K562 (cell line): ENCODE measurements at regions not wholly inside any gene's neighbourhood (a gene's known extent, or its start where the extent isn't known, plus 50 kb on each side); places are given as distances from the start of the nearest gene placed in this dataset.

Experiments used
- ATAC-seq: fragments of 200-7000 bp; cut with Tn5 transposase; 3 replicates; pipeline ENCODE4 v1.9.1; 2020; ENCODE audit warnings: moderate library complexity
- BruUV-seq: library from RNA; stranded (reverse); fragments of 400-500 nt; replicated peaks from 2 replicates; lab custom pipeline; 2021; lab: Mats Ljungman, UMichigan
- CTCF ChIA-PET: fragments of 300-600 bp; formaldehyde crosslinking; extraction: SDS; loops from one replicate; lab custom pipeline; 2021; ENCODE audit warnings: low intra/inter-chr PET ratio; lab: Yijun Ruan, JAX
- POLR2A ChIA-PET: fragments of 300-600, 350-650 bp; sonication (Branson Sonifier 250); formaldehyde crosslinking; extraction: SDS; loops from one replicate; lab custom pipeline; 2021; ENCODE audit warnings: antibody characterized with exemption, inconsistent platforms; lab: Yijun Ruan, JAX
- DNase-seq, 4 experiments: peaks; one replicate each; pipeline versions ENCODE4 v3.0.0 to v3.0.0-alpha.2; 2011 to 2018; ENCODE audit warnings: low spot score in 3 of 4, mixed read lengths in 3 of 4; ENCODE audit errors: extremely low read depth in 1 of 4
- FAIRE-seq: peaks from 2 replicates; lab custom pipeline; 2011; peaks lifted over from hg19 to GRCh38; lab: Jason Lieb, UNC
- H2AFZ ChIP-seq: 2 replicates; pipeline ENCODE4 v1.6.0; 2011; ENCODE audit warnings: low read depth, low read length, control low read depth, inconsistent platforms
- H3K27ac ChIP-seq: fragments of 200-600 bp; 3 replicates; pipeline ENCODE4 v1.8.0; 2011; ENCODE audit warnings: low read depth, mild to moderate bottlenecking, control low read depth, inconsistent platforms, low read length, moderate library complexity, mixed read lengths; ENCODE audit errors: extremely low read depth
- H3K27me3 ChIP-seq, 2 experiments: fragments of 300-600 bp in 1 of 2; 2 replicates in 1 of 2; 3 replicates in 1 of 2; pipeline versions ENCODE4 v1.6.0 to v1.8.0; 2011; ENCODE audit warnings: inconsistent platforms in 2 of 2, low read length in 2 of 2, mild to moderate bottlenecking in 1 of 2, mixed read lengths in 1 of 2, moderate library complexity in 1 of 2; ENCODE audit not compliant: control insufficient read depth in 2 of 2, insufficient read depth in 2 of 2
- H3K36me3 ChIP-seq: fragments of 300-600 bp; 3 replicates; pipeline ENCODE4 v1.8.0; 2011; ENCODE audit warnings: mild to moderate bottlenecking, low read length, inconsistent platforms; ENCODE audit not compliant: control insufficient read depth, insufficient read depth
- H3K4me1 ChIP-seq, 2 experiments: fragments of 200-600 bp in 1 of 2; replicated peaks in 1 of 2; 2 replicates in 1 of 2; 3 replicates in 1 of 2; pipeline versions ENCODE4 v1.5.1 to v1.8.0; 2011; ENCODE audit warnings: inconsistent platforms in 2 of 2, low read length in 2 of 2, mild to moderate bottlenecking in 1 of 2, mixed read lengths in 1 of 2, moderate library complexity in 1 of 2; ENCODE audit not compliant: control insufficient read depth in 2 of 2, insufficient read depth in 2 of 2
- H3K4me2 ChIP-seq: 2 replicates; pipeline ENCODE4 v1.6.1; 2011; ENCODE audit warnings: low read length, control low read depth, inconsistent platforms, mixed read lengths; ENCODE audit not compliant: insufficient read depth
- H3K4me3 ChIP-seq: fragments of 200-600 bp; sonication (generic), shearing (Covaris generic); 2 replicates; pipeline ENCODE4 v1.5.1; 2016; ENCODE audit warnings: control low read depth, inconsistent platforms
- H3K79me2 ChIP-seq: fragments of 200-600 bp; 3 replicates; pipeline ENCODE4 v1.8.0; 2011; ENCODE audit warnings: low read length, inconsistent platforms; ENCODE audit not compliant: control insufficient read depth, insufficient read depth
- H3K9ac ChIP-seq, 2 experiments: 2 replicates each; pipeline versions ENCODE4 v1.6.0 to v1.6.1; 2011; ENCODE audit warnings: low read depth in 2 of 2, low read length in 2 of 2, control low read depth in 1 of 2, inconsistent platforms in 1 of 2, mild to moderate bottlenecking in 1 of 2, mixed read lengths in 1 of 2; ENCODE audit not compliant: insufficient read depth in 1 of 2
- H3K9me1 ChIP-seq: one replicate; pipeline ENCODE4 v1.6.0; 2011; ENCODE audit warnings: inconsistent platforms, mild to moderate bottlenecking, low read length, moderate library complexity; ENCODE audit not compliant: control insufficient read depth, insufficient read depth
- H3K9me3 ChIP-seq: replicated peaks from 2 replicates; pipeline ENCODE4 v1.5.1; 2011; ENCODE audit warnings: low read depth, low read length, inconsistent platforms; ENCODE audit not compliant: control insufficient read depth, insufficient read depth
- H4K20me1 ChIP-seq: replicated peaks from 2 replicates; pipeline ENCODE4 v1.6.1; 2011; ENCODE audit warnings: low read length, inconsistent platforms, mixed read lengths; ENCODE audit not compliant: control insufficient read depth, insufficient read depth
- CHD2 ChIP-seq: IDR thresholded peaks from 2 replicates; pipeline ENCODE4 v1.6.1; 2011; ENCODE audit warnings: low read depth, low read length
- CXXC5 ChIP-seq: fragments of 250-450 bp; sonication (Bioruptor Pico); IDR thresholded peaks from 2 replicates; pipeline ENCODE4 v1.8.0; 2022; ENCODE audit warnings: inconsistent platforms, mild to moderate bottlenecking, moderate library complexity
- DLX4 ChIP-seq: fragments of 250-450 bp; sonication (Bioruptor Pico); IDR thresholded peaks from 2 replicates; pipeline ENCODE4 v1.6.1; 2021; ENCODE audit warnings: mild to moderate bottlenecking
- GABPB2 ChIP-seq: fragments of 250-450 bp; sonication (Bioruptor Pico); conservative IDR thresholded peaks from 2 replicates; pipeline ENCODE4 v1.5.1; 2021; ENCODE audit warnings: mild to moderate bottlenecking
- MAFK ChIP-seq: IDR thresholded peaks from 2 replicates; pipeline ENCODE4 v1.6.1; 2011; ENCODE audit warnings: low read length, improper control_type of control experiment
- PHF8 ChIP-seq: fragments of 200-600 bp; sonication (generic); IDR thresholded peaks from 2 replicates; pipeline ENCODE4 v1.6.1; 2012; ENCODE audit warnings: mixed run types, mild to moderate bottlenecking, inconsistent platforms, low read length, moderate library complexity, borderline replicate concordance
- RFX7 ChIP-seq: fragments of 250-450 bp; sonication (Bioruptor Pico); IDR thresholded peaks from 2 replicates; pipeline ENCODE4 v1.5.1; 2021; ENCODE audit warnings: mild to moderate bottlenecking
- SMARCC2 ChIP-seq: fragments of 450-650 bp; IDR thresholded peaks from 2 replicates; pipeline ENCODE4 v1.6.1; 2017; ENCODE audit warnings: antibody characterized with exemption, moderate library complexity, mild to moderate bottlenecking, low read depth
- TAL1 ChIP-seq: fragments of 450-650 bp; IDR thresholded peaks from 2 replicates; pipeline ENCODE4 v1.6.1; 2016; ENCODE audit warnings: mild to moderate bottlenecking
- TOE1 ChIP-seq, 2 experiments: fragments of 450-650 bp in 1 of 2; sonication (generic) in 1 of 2; formaldehyde crosslinking in 1 of 2; IDR thresholded peaks; 2 replicates each; pipeline versions ENCODE4 v1.7.1 to v1.8.0; 2016 to 2022; ENCODE audit warnings: borderline replicate concordance in 2 of 2, mild to moderate bottlenecking in 2 of 2, antibody characterized with exemption in 1 of 2, inconsistent platforms in 1 of 2, low read depth in 1 of 2, missing genetic modification reagents in 1 of 2, moderate library complexity in 1 of 2
- ZZZ3 ChIP-seq: fragments of 450-650 bp; IDR thresholded peaks from 2 replicates; pipeline ENCODE4 v1.6.1; 2016; ENCODE audit warnings: antibody characterized with exemption, mild to moderate bottlenecking, moderate library complexity
- WGBS: fragments of 100-300 bp; shearing (Covaris generic); methylation state at CpG from one replicate; pipeline ENCODE4 v1.1.6; 2016; ENCODE audit warnings: low coverage, mixed read lengths; ENCODE audit not compliant: insufficient coverage; ENCODE audit errors: missing lambda C conversion rate; 5-methylcytosine and 5-hydroxymethylcytosine counted together
- in situ Hi-C: fragments of 300-500 bp; cut with MboI; formaldehyde crosslinking; loops from 4 replicates; pipeline ENCODE4 v1.15.0; 2018; ENCODE audit warnings: inconsistent platforms, mixed read lengths
- intact Hi-C: fragments of 100-400 bp; cut with micrococcal nuclease; formaldehyde crosslinking; loops from 2 replicates; pipeline ENCODE4 v1.14.2; 2022
- TF ChIP-seq, protein P1 (sequence below), 2 experiments: IDR thresholded peaks; 2 replicates each; pipeline ENCODE4 v1.6.1; 2011; ENCODE audit warnings: borderline replicate concordance in 1 of 2, control low read depth in 1 of 2, low read depth in 1 of 2, low read length in 1 of 2, mild to moderate bottlenecking in 1 of 2, mixed read lengths in 1 of 2, moderate library complexity in 1 of 2; ENCODE audit not compliant: insufficient read depth in 1 of 2, insufficient read length in 1 of 2, poor library complexity in 1 of 2, severe bottlenecking in 1 of 2; ENCODE audit errors: extremely low read depth in 1 of 2
- TF ChIP-seq, protein P2 (sequence below): conservative IDR thresholded peaks from 2 replicates; pipeline ENCODE4 v1.6.1; 2011; ENCODE audit warnings: low read depth, mild to moderate bottlenecking, low read length; ENCODE audit not compliant: control insufficient read depth

GRCh38 chr13:87426742-87427141, 244.4 kb upstream of the SLITRK5 start:
- DNase-seq = no peak
- Histone ChIP-seq H3K9me1 (no peaks in the 10 kb centered on the region), H3K4me2 (no peak overlapping the region), H3K9me3 (no peaks in the 10 kb centered on the region), H2AFZ (no peak overlapping the region), H4K20me1 (no peaks in the 10 kb centered on the region), H3K79me2 (no peaks in the 10 kb centered on the region), H3K36me3 (no peaks in the 10 kb centered on the region), H3K27me3 (no peaks in the 10 kb centered on the region), H3K4me1 (no peaks in the 10 kb centered on the region), H3K27ac (no peak overlapping the region), H3K9ac (no peak overlapping the region), H3K4me3 (no peak overlapping the region)
- TF ChIP-seq DLX4 (CRISPR knock-in tag) (no peak), MAFK (no peak), TAL1 (no peak), CXXC5 (CRISPR knock-in tag) (no peak), GABPB2 (no peak)
- intact Hi-C loops = no loop called here
- no peak for ATAC-seq
- CTCF ChIA-PET = no interaction called here
- POLR2A ChIA-PET = no interaction called here
- in situ Hi-C loops = no loop called here
- no peak for FAIRE-seq
- BruUV-seq = no TSS peak

- Histone ChIP-seq H3K9me1 (no peaks in the 10 kb centered on the region), H2AFZ (no peak overlapping the region), H3K79me2 (no peaks in the 10 kb centered on the region), H3K27me3 (no peaks in the 10 kb centered on the region), H4K20me1 (no peaks in the 10 kb centered on the region), H3K4me1 (no peaks in the 10 kb centered on the region), H3K4me2 (no peak overlapping the region), H3K4me3 (no peak overlapping the region), H3K27ac (no peak overlapping the region), H3K9ac (no peak overlapping the region), H3K9me3 (no peaks in the 10 kb centered on the region), H3K36me3 (no peaks in the 10 kb centered on the region)
- 0% methylated on average over 2 of the region's 2 CpGs for WGBS
- ATAC-seq (no peak), FAIRE-seq (no peak), DNase-seq (no peak)
- POLR2A ChIA-PET = no interaction called here
- in situ Hi-C loops (no loop called here), intact Hi-C loops (no loop called here)
- CTCF ChIA-PET = no interaction called here
- BruUV-seq = no TSS peak
- TF ChIP-seq PHF8 = no peak
- TF ChIP-seq, protein P1, sequence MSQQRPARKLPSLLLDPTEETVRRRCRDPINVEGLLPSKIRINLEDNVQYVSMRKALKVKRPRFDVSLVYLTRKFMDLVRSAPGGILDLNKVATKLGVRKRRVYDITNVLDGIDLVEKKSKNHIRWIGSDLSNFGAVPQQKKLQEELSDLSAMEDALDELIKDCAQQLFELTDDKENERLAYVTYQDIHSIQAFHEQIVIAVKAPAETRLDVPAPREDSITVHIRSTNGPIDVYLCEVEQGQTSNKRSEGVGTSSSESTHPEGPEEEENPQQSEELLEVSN (IDR thresholded peaks at IDR 0.05; ENCODE audit: borderline replicate concordance in 1 of 2, extremely low read depth in 1 of 2, insufficient read depth in 1 of 2, insufficient read length in 1 of 2, low read depth in 1 of 2, low read length in 1 of 2, poor library complexity in 1 of 2, severe bottlenecking in 1 of 2) = no peak
- no peak for TF ChIP-seq TOE1 (IDR thresholded peaks at IDR 0.05; ENCODE audit: borderline replicate concordance)
- TF ChIP-seq TOE1 (CRISPR knock-in tag; IDR thresholded peaks at IDR 0.05; ENCODE audit: borderline replicate concordance, low read depth) = no peak
- no peak for TF ChIP-seq CHD2
- no peak for TF ChIP-seq RFX7 (CRISPR knock-in tag)
- TF ChIP-seq, protein P2, sequence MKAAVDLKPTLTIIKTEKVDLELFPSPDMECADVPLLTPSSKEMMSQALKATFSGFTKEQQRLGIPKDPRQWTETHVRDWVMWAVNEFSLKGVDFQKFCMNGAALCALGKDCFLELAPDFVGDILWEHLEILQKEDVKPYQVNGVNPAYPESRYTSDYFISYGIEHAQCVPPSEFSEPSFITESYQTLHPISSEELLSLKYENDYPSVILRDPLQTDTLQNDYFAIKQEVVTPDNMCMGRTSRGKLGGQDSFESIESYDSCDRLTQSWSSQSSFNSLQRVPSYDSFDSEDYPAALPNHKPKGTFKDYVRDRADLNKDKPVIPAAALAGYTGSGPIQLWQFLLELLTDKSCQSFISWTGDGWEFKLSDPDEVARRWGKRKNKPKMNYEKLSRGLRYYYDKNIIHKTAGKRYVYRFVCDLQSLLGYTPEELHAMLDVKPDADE = no peak
- TF ChIP-seq ZZZ3 = no peak
- no peak for TF ChIP-seq SMARCC2
Measured at GRCh38 chr13:87444135-87444534, 227.0 kb upstream of the SLITRK5 start.
